Stomach (tissue), 8 donors: ENCODE measurements at regions not wholly inside any gene's neighbourhood (a gene's known extent, or its start where the extent isn't known, plus 50 kb on each side); places are given as distances from the start of the nearest gene placed in this dataset.

ENCODE experiments used
- DNase-seq, 2 donors: peaks; one replicate each; pipeline versions ENCODE4 v3.0.0 to v3.0.0-alpha.2; 2013 to 2019
- H3K27ac ChIP-seq, 5 donors: fragments of 200-600 bp in 4 of 5; sonication (generic) in 4 of 5; one replicate each; pipeline ENCODE4 v1.5.1; 2013 to 2019; ENCODE audit warnings: mild to moderate bottlenecking in 1 of 5, moderate library complexity in 1 of 5
- H3K27me3 ChIP-seq, 3 donors: fragments of 200-600 bp; sonication (generic); one replicate each; pipeline ENCODE4 v1.5.1; 2017 to 2019; ENCODE audit warnings: mixed run types in 1 of 3
- H3K36me3 ChIP-seq, 4 donors: fragments of 200-600 bp; sonication (generic); 1 replicate in 3 of 4; 2 replicates in 1 of 4; pipeline ENCODE4 v1.5.1; 2016 to 2019
- H3K4me1 ChIP-seq, 4 donors: fragments of 200-600 bp; sonication (generic); one replicate each; pipeline ENCODE4 v1.5.1; 2016 to 2019
- H3K4me3 ChIP-seq, 4 donors: fragments of 200-600 bp; sonication (generic) in 3 of 4; one replicate each; pipeline ENCODE4 v1.5.1; 2016 to 2019; ENCODE audit warnings: mild to moderate bottlenecking in 1 of 4
- H3K9me3 ChIP-seq, 4 donors: fragments of 200-600 bp; sonication (generic); one replicate each; pipeline ENCODE4 v1.5.1; 2016 to 2019
- EP300 ChIP-seq: sonication (generic); formaldehyde crosslinking; IDR thresholded peaks from one replicate; pipeline ENCODE4 v1.6.1; 2017; ENCODE audit warnings: antibody characterized with exemption
- POLR2A ChIP-seq, 4 donors: fragments of 450-650 bp; IDR thresholded peaks; one replicate each; pipeline ENCODE4 v1.6.1; 2016; ENCODE audit warnings: antibody characterized with exemption in 4 of 4, control low read depth in 2 of 4, mild to moderate bottlenecking in 1 of 4, moderate library complexity in 1 of 4
- POLR2AphosphoS5 ChIP-seq, 3 donors: sonication (generic); formaldehyde crosslinking; IDR thresholded peaks; one replicate each; pipeline ENCODE4 v1.6.1; 2016; ENCODE audit warnings: antibody characterized with exemption in 3 of 3
- WGBS, 5 donors: extraction: QIAGEN DNeasy Blood & Tissue Kit in 3 of 5; methylation state at CpG; one replicate each; pipeline versions ENCODE4 v1.1.5 to v1.1.7; 2013 to 2018; 5-methylcytosine and 5-hydroxymethylcytosine counted together
- intact Hi-C: fragments of 100-400 bp; cut with DNase I; formaldehyde crosslinking; loops from one replicate; pipeline ENCODE4 v1.15.1; 2023; ENCODE audit warnings: low total_unique reads
- TF ChIP-seq, protein P1 (sequence below), 7 experiments: fragments of 450-650 bp in 4 of 7; fragments of 200-600 bp in 3 of 7; sonication (generic) in 3 of 7; IDR thresholded peaks; one replicate each; pipeline ENCODE4 v1.5.1; 2016 to 2019; ENCODE audit warnings: antibody characterized with exemption in 7 of 7, control low read depth in 2 of 7, mild to moderate bottlenecking in 1 of 7
- donor health status: healthy with polysubstance abuse.
- donor health status: Bipolar disorder and iron deficiency.
- donor health status: healthy.

- Histone ChIP-seq H3K27me3 (no peaks in the 10 kb centered on the region), H3K4me3 (no peak overlapping the region), H3K4me1 (peaks cover 0 to 10% (median 5%) of the 10 kb centered on the region in 4 donors), H3K27ac (no peak overlapping the region), H3K36me3 (no peaks in the 10 kb centered on the region), H3K9me3 (no peaks in the 10 kb centered on the region)
- WGBS, 5 donors, result 70 to 83% (median 74%) methylated on average over 4 of the region's 4 CpGs
- intact Hi-C loops, result no loop called here
- no peak for DNase-seq
- TF ChIP-seq POLR2AphosphoS5 (IDR thresholded peaks at IDR 0.05) (no peak), EP300 (no peak), POLR2A (IDR thresholded peaks at IDR 0.05) (no peak)
- TF ChIP-seq, protein P1, sequence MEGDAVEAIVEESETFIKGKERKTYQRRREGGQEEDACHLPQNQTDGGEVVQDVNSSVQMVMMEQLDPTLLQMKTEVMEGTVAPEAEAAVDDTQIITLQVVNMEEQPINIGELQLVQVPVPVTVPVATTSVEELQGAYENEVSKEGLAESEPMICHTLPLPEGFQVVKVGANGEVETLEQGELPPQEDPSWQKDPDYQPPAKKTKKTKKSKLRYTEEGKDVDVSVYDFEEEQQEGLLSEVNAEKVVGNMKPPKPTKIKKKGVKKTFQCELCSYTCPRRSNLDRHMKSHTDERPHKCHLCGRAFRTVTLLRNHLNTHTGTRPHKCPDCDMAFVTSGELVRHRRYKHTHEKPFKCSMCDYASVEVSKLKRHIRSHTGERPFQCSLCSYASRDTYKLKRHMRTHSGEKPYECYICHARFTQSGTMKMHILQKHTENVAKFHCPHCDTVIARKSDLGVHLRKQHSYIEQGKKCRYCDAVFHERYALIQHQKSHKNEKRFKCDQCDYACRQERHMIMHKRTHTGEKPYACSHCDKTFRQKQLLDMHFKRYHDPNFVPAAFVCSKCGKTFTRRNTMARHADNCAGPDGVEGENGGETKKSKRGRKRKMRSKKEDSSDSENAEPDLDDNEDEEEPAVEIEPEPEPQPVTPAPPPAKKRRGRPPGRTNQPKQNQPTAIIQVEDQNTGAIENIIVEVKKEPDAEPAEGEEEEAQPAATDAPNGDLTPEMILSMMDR (IDR thresholded peaks at IDR 0.05), result no peak
Observed at GRCh38 chr2:144597388-144597787, 77.5 kb upstream of the ZEB2 start.

DNA sequence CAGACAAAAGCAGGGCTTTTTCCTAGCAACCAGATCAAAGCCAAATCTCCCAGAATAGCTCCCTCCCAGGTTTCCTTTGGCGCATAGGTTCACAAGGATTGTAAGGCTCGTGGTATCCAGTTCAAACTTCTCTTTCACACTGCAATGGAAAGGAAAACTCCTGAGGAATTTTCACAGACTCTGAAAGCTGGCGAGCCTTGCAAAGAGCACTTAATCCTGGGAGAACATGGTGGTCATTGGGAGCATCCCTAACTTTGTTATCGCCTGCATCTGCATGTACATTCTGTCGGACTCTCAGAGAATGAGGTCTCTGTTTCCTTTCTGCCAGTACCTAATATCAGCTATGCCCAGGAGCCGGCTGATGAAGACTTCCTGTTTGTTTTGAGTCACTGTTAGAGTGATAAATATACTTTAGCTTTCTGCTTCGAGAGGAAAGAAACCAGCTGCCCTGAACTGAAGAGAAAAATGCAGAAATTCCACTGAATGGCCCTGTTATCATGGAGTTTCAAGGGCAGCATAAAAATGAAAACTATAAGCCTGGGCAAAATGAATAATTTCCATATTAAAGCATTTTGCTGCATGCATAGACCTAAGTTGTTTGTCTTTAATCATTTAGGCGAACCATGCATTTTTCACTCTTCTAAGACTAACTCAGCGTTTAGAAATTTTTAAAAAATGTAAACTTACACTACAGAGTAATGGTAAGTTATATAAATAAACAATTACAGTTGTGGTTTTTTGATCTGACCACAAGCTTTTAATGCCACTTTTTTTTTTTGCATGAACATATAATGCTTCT, 76.4 kb upstream of the ZEB2 start:
- H3K27me3 ChIP-seq, result no peaks in the 10 kb centered on the region
- no peak overlapping the region for H3K27ac ChIP-seq
- peaks cover 0 to 10% (median 5%) of the 10 kb centered on the region in 4 donors for H3K4me1 ChIP-seq
- no peaks in the 10 kb centered on the region for H3K9me3 ChIP-seq
- 26 to 31% (median 28%) methylated on average over 9 of the region's 9 CpGs for WGBS, 5 donors
- no peak overlapping the region for H3K4me3 ChIP-seq
- intact Hi-C loops, result no loop called here
- DNase-seq, result peak in 1 of 2 donors; percentile 49
- H3K36me3 ChIP-seq, result no peaks in the 10 kb centered on the region
- TF ChIP-seq, protein P1 (IDR thresholded peaks at IDR 0.05), result no peak
- TF ChIP-seq POLR2AphosphoS5 (IDR thresholded peaks at IDR 0.05) (no peak), POLR2A (IDR thresholded peaks at IDR 0.05) (no peak), EP300 (no peak)

- Histone ChIP-seq H3K27me3 (no peaks in the 10 kb centered on the region), H3K4me1 (peaks cover 0 to 10% (median 5%) of the 10 kb centered on the region in 4 donors), H3K36me3 (no peaks in the 10 kb centered on the region), H3K4me3 (no peak overlapping the region), H3K27ac (no peak overlapping the region), H3K9me3 (no peaks in the 10 kb centered on the region)
- intact Hi-C loops, result no loop called here
- TF ChIP-seq EP300 (no peak), POLR2AphosphoS5 (IDR thresholded peaks at IDR 0.05) (no peak), POLR2A (IDR thresholded peaks at IDR 0.05) (no peak)
- TF ChIP-seq, protein P1 (IDR thresholded peaks at IDR 0.05), result no peak
- 57 to 79% (median 58%) methylated on average over 4 of the region's 4 CpGs for WGBS, 5 donors
- no peak for DNase-seq
Observed at GRCh38 chr2:144595686-144596072, 75.8 kb upstream of the ZEB2 start.

- WGBS, 5 donors, result 30 to 67% (median 47%) methylated on average over 2 of the region's 2 CpGs
- TF ChIP-seq EP300 (no peak), POLR2A (IDR thresholded peaks at IDR 0.05) (no peak), POLR2AphosphoS5 (IDR thresholded peaks at IDR 0.05) (no peak)
- TF ChIP-seq, protein P1 (IDR thresholded peaks at IDR 0.05), result no peak
- DNase-seq, result no peak
- no peaks in the 10 kb centered on the region for H3K27me3 ChIP-seq
- no peak overlapping the region for H3K4me3 ChIP-seq
- H3K4me1 ChIP-seq, result peaks cover 0 to 10% (median 5%) of the 10 kb centered on the region in 4 donors
- no peaks in the 10 kb centered on the region for H3K36me3 ChIP-seq
- H3K27ac ChIP-seq, result no peak overlapping the region
- intact Hi-C loops, result no loop called here
- H3K9me3 ChIP-seq, result no peaks in the 10 kb centered on the region
Observed at GRCh38 chr2:144595279-144595678, 75.4 kb upstream of the ZEB2 start.
